ENCODE measurements at regions not wholly inside any gene's neighbourhood (a gene's known extent, or its start where the extent isn't known, plus 50 kb on each side); places are given as distances from the start of the nearest gene placed in this dataset.

DNA sequence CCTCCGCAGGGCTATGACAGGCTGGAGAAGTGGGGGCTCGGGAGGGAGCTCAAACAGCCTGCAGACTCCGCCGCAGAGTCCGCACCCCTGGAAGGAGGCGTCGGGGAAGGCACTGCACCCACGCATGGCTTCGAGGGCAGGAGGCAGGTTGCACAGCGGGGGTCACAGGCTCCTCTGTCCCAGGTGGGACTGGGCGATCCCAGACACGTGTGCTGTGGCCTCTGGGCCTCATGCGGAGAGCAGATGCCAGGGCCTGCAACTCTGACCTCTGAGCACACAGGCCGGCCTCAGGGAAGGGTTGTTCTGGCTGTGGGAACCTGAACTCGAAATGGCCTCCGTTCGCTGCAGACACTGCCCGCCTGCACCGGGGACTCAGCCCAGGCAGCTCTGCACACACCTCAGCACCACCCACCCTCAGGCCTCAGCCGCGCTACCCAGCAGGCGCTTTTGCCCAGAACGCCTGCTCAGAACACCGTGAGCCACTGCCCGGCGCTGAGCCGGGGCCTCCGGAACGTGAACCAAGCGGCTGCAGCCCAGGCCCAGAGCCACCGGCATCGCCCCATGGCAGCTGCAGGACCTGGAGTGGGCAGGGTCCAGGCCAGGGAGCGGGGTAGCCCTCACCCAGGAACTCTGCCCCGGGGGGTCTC is 71.8 kb upstream of the ADGRA1 start:
- TF ChIP-seq CTCF (IDR thresholded peaks at IDR 0.05) = no peak
- no peak for TF ChIP-seq POLR2A (IDR thresholded peaks at IDR 0.05; ENCODE audit: low read depth)
- TF ChIP-seq POLR2AphosphoS5 (IDR thresholded peaks at IDR 0.05) = no peak

All from esophagus muscularis mucosa (tissue), 3 donors.